Activated naive CD4-positive, alpha-beta T cell treated with anti-CD3 and anti-CD28 coated beads, Interleukin-2, amount 50 U/mL, for 72 hours (primary cell): ENCODE measurements at regions not wholly inside any gene's neighbourhood (a gene's known extent, or its start where the extent isn't known, plus 50 kb on each side); places are given as distances from the start of the nearest gene placed in this dataset.

Experiments
- ATAC-seq, 2 donors: fragments of 150-1000 bp; cut with Tn5 transposase; 2 replicates each; pipeline ENCODE4 v1.10.0; 2021; ENCODE audit warnings: mild to moderate bottlenecking in 2 of 2, moderate library complexity in 2 of 2
- DNase-seq, 2 donors: peaks; one replicate each; pipeline ENCODE4 v3.0.0; 2021 to 2022; ENCODE audit warnings: low spot score in 2 of 2
- H3K27ac Mint-ChIP-seq, 2 donors: one replicate each; pipeline ENCODE4 v1.8.0; 2022; ENCODE audit warnings: mild to moderate bottlenecking in 2 of 2, mixed read lengths in 2 of 2
- H3K36me3 Mint-ChIP-seq, 2 donors: one replicate each; pipeline ENCODE4 v1.8.0; 2022; ENCODE audit warnings: mixed read lengths in 2 of 2
- H3K9me3 Mint-ChIP-seq, 2 donors: one replicate each; pipeline ENCODE4 v1.8.0; 2022; ENCODE audit warnings: mixed read lengths in 2 of 2

GRCh38 chr4:156248917-156249316, 295.3 kb upstream of the CTSO start:
- no peak for DNase-seq
- peaks cover 5 to 13% of the 10 kb centered on the region in 2 donors for H3K9me3 Mint-ChIP-seq

GRCh38 chr4:156247470-156247869, 293.8 kb upstream of the CTSO start:
- no peak for ATAC-seq
- no peak for DNase-seq

More at GRCh38 chr4:156248917-156249316, 295.3 kb upstream of the CTSO start:
- no peak overlapping the region for H3K27ac Mint-ChIP-seq
- H3K36me3 Mint-ChIP-seq, result no peaks in the 10 kb centered on the region
- ATAC-seq, result no peak

GRCh38 chr4:156243015-156243414, 289.3 kb upstream of the CTSO start:
- H3K9me3 Mint-ChIP-seq, result peaks cover 5 to 9% of the 10 kb centered on the region in 2 donors
- no peak overlapping the region for H3K27ac Mint-ChIP-seq
- no peaks in the 10 kb centered on the region for H3K36me3 Mint-ChIP-seq
- ATAC-seq (no peak), DNase-seq (no peak)

More at GRCh38 chr4:156247470-156247869, 293.8 kb upstream of the CTSO start:
- no peak overlapping the region for H3K27ac Mint-ChIP-seq
- no peaks in the 10 kb centered on the region for H3K36me3 Mint-ChIP-seq
- H3K9me3 Mint-ChIP-seq, result peaks cover 5 to 13% of the 10 kb centered on the region in 2 donors

- peaks cover 8 to 13% of the 10 kb centered on the region in 2 donors for H3K9me3 Mint-ChIP-seq
- H3K36me3 Mint-ChIP-seq, result no peaks in the 10 kb centered on the region
- H3K27ac Mint-ChIP-seq, result no peak overlapping the region
- DNase-seq (no peak), ATAC-seq (no peak)
Measured at GRCh38 chr4:156242390-156242789, 288.7 kb upstream of the CTSO start.

GRCh38 chr4:156241896-156242295, 288.2 kb upstream of the CTSO start:
- Mint-ChIP-seq H3K27ac (no peak overlapping the region), H3K9me3 (peaks cover 8 to 13% of the 10 kb centered on the region in 2 donors), H3K36me3 (no peaks in the 10 kb centered on the region)
- DNase-seq, result no peak
- no peak for ATAC-seq

GRCh38 chr4:156238171-156238570, 284.5 kb upstream of the CTSO start:
- no peak for ATAC-seq

GRCh38 chr4:156237231-156237630, 283.6 kb upstream of the CTSO start:
- ATAC-seq, result no peak
- Mint-ChIP-seq H3K27ac (no peak overlapping the region), H3K9me3 (peaks cover 14 to 17% of the 10 kb centered on the region in 2 donors), H3K36me3 (no peaks in the 10 kb centered on the region)
- no peak for DNase-seq

More at GRCh38 chr4:156238171-156238570, 284.5 kb upstream of the CTSO start:
- peaks cover 14 to 17% of the 10 kb centered on the region in 2 donors for H3K9me3 Mint-ChIP-seq
- peak overlapping the region in 1 of 2 donors; percentile 60 for H3K27ac Mint-ChIP-seq
- H3K36me3 Mint-ChIP-seq, result no peaks in the 10 kb centered on the region
- no peak for DNase-seq

- no peak for ATAC-seq
- Mint-ChIP-seq H3K36me3 (peaks cover 0 to 2% of the 10 kb centered on the region in 2 donors), H3K9me3 (peaks cover 8 to 10% of the 10 kb centered on the region in 2 donors), H3K27ac (no peak overlapping the region)
- no peak for DNase-seq
Measured at GRCh38 chr4:156230176-156230575, 276.5 kb upstream of the CTSO start.

- Mint-ChIP-seq H3K27ac (no peak overlapping the region), H3K36me3 (peaks cover 0 to 4% of the 10 kb centered on the region in 2 donors), H3K9me3 (peaks cover 4 to 5% of the 10 kb centered on the region in 2 donors)
- DNase-seq (no peak), ATAC-seq (no peak)
Measured at GRCh38 chr4:156228676-156229075, 275.0 kb upstream of the CTSO start.

- H3K27ac Mint-ChIP-seq, result no peak overlapping the region
- ATAC-seq (no peak), DNase-seq (no peak)
- peaks cover 0 to 4% of the 10 kb centered on the region in 2 donors for H3K36me3 Mint-ChIP-seq
- H3K9me3 Mint-ChIP-seq, result peaks cover 4 to 5% of the 10 kb centered on the region in 2 donors
Measured at GRCh38 chr4:156227321-156227720, 273.7 kb upstream of the CTSO start.

- peaks cover 0 to 4% of the 10 kb centered on the region in 2 donors for H3K36me3 Mint-ChIP-seq
- DNase-seq, result no peak
- no peak overlapping the region for H3K27ac Mint-ChIP-seq
- no peak for ATAC-seq
- peaks cover 5 to 9% of the 10 kb centered on the region in 2 donors for H3K9me3 Mint-ChIP-seq
Measured at GRCh38 chr4:156223985-156224384, 270.3 kb upstream of the CTSO start.

GRCh38 chr4:156217236-156217635, 263.6 kb upstream of the CTSO start:
- no peak overlapping the region for H3K27ac Mint-ChIP-seq

GRCh38 chr4:156201050-156201449, 247.4 kb upstream of the CTSO start:
- Mint-ChIP-seq H3K9me3 (peaks cover 4 to 6% of the 10 kb centered on the region in 2 donors), H3K27ac (no peak overlapping the region), H3K36me3 (no peaks in the 10 kb centered on the region)
- no peak for ATAC-seq
- no peak for DNase-seq

More at GRCh38 chr4:156217236-156217635, 263.6 kb upstream of the CTSO start:
- no peak for DNase-seq
- no peak for ATAC-seq
- H3K36me3 Mint-ChIP-seq, result no peaks in the 10 kb centered on the region
- peaks cover 7 to 13% of the 10 kb centered on the region in 2 donors for H3K9me3 Mint-ChIP-seq

- no peaks in the 10 kb centered on the region for H3K36me3 Mint-ChIP-seq
- ATAC-seq, result no peak
- no peak for DNase-seq
- peaks cover 4% of the 10 kb centered on the region in 2 donors for H3K9me3 Mint-ChIP-seq
- no peak overlapping the region for H3K27ac Mint-ChIP-seq
Measured at GRCh38 chr4:156198511-156198910, 244.8 kb upstream of the CTSO start.

GRCh38 chr4:156197216-156197615, 243.6 kb upstream of the CTSO start:
- no peaks in the 10 kb centered on the region for H3K36me3 Mint-ChIP-seq
- DNase-seq (no peak), ATAC-seq (no peak)
- H3K9me3 Mint-ChIP-seq, result peaks cover 4 to 5% of the 10 kb centered on the region in 2 donors
- no peak overlapping the region for H3K27ac Mint-ChIP-seq

GRCh38 chr4:156196722-156197121, 243.1 kb upstream of the CTSO start:
- Mint-ChIP-seq H3K27ac (no peak overlapping the region), H3K9me3 (peaks cover 4 to 5% of the 10 kb centered on the region in 2 donors), H3K36me3 (no peaks in the 10 kb centered on the region)
- DNase-seq, result no peak
- ATAC-seq, result no peak

- Mint-ChIP-seq H3K9me3 (peaks cover 4 to 5% of the 10 kb centered on the region in 2 donors), H3K27ac (no peak overlapping the region), H3K36me3 (no peaks in the 10 kb centered on the region)
- no peak for DNase-seq
- ATAC-seq, result no peak
Measured at GRCh38 chr4:156195914-156196313, 242.2 kb upstream of the CTSO start.

- Mint-ChIP-seq H3K9me3 (peaks cover 4 to 5% of the 10 kb centered on the region in 2 donors), H3K27ac (no peak overlapping the region), H3K36me3 (no peaks in the 10 kb centered on the region)
- DNase-seq (no peak), ATAC-seq (no peak)
Measured at GRCh38 chr4:156194896-156195295, 241.2 kb upstream of the CTSO start.
